Dermis blood vessel endothelial cell (primary cell): ENCODE measurements at regions not wholly inside any gene's neighbourhood (a gene's known extent, or its start where the extent isn't known, plus 50 kb on each side); places are given as distances from the start of the nearest gene placed in this dataset.
A peak's percentile ranks its signal among the peaks of the same experiment; 100 is the strongest.

Experiments used
- DNase-seq: peaks from one replicate; pipeline ENCODE4 v3.0.0; 2010

- DNase-seq = no peak
These were observed 625.2 kb downstream of the ZIC1 start for GRCh38 chr3:148034353-148034752.

- DNase-seq = peak; percentile 90
These were observed 627.2 kb downstream of the ZIC1 start for GRCh38 chr3:148036331-148036876.

- peak; percentile 60 for DNase-seq
These were observed 633.7 kb downstream of the ZIC1 start for GRCh38 chr3:148042663-148043445.

GRCh38 chr3:148044151-148044550 is 635.0 kb downstream of the ZIC1 start:
- no peak for DNase-seq

GRCh38 chr3:148054999-148055398 is 642.7 kb upstream of the AGTR1 start:
- DNase-seq = no peak

GRCh38 chr3:148062590-148062989 is 635.1 kb upstream of the AGTR1 start:
- no peak for DNase-seq

- peak; percentile 19 for DNase-seq
These were observed 630.9 kb upstream of the AGTR1 start for GRCh38 chr3:148066802-148067201.

GRCh38 chr3:148068466-148068865 is 629.2 kb upstream of the AGTR1 start:
- DNase-seq = no peak

- DNase-seq = no peak
These were observed 627.7 kb upstream of the AGTR1 start for GRCh38 chr3:148070041-148070440.

- DNase-seq = no peak
These were observed 623.8 kb upstream of the AGTR1 start for GRCh38 chr3:148073721-148074456.

- peak; percentile 17 for DNase-seq
These were observed 622.8 kb upstream of the AGTR1 start for GRCh38 chr3:148074946-148075345.

GRCh38 chr3:148075771-148076716 is 621.7 kb upstream of the AGTR1 start:
- DNase-seq = peak; percentile 82

GRCh38 chr3:148077318-148077923 is 620.3 kb upstream of the AGTR1 start:
- DNase-seq = peak; percentile 59

GRCh38 chr3:148077965-148078364 is 619.7 kb upstream of the AGTR1 start:
- no peak for DNase-seq

GRCh38 chr3:148078658-148079057 is 619.0 kb upstream of the AGTR1 start:
- no peak for DNase-seq

- no peak for DNase-seq
These were observed 618.3 kb upstream of the AGTR1 start for GRCh38 chr3:148079370-148079769.

- no peak for DNase-seq
These were observed 615.8 kb upstream of the AGTR1 start for GRCh38 chr3:148081926-148082325.

GRCh38 chr3:148082506-148083280 is 615.0 kb upstream of the AGTR1 start:
- DNase-seq = no peak

- no peak for DNase-seq
These were observed 614.0 kb upstream of the AGTR1 start for GRCh38 chr3:148083526-148084182.

GRCh38 chr3:148084931-148085330 is 612.8 kb upstream of the AGTR1 start:
- no peak for DNase-seq
